SH-SY5Y (cell line): ENCODE measurements at regions not wholly inside any gene's neighbourhood (a gene's known extent, or its start where the extent isn't known, plus 50 kb on each side); places are given as distances from the start of the nearest gene placed in this dataset.

Source experiments
- GATA2 ChIP-seq: IDR thresholded peaks from 2 replicates; pipeline ENCODE4 v1.6.1; 2011; ENCODE audit warnings: mild to moderate bottlenecking, low read depth, low read length
- GATA3 ChIP-seq: IDR thresholded peaks from 2 replicates; pipeline ENCODE4 v1.6.1; 2011; ENCODE audit warnings: low read depth, mild to moderate bottlenecking, low read length, moderate library complexity

DNA sequence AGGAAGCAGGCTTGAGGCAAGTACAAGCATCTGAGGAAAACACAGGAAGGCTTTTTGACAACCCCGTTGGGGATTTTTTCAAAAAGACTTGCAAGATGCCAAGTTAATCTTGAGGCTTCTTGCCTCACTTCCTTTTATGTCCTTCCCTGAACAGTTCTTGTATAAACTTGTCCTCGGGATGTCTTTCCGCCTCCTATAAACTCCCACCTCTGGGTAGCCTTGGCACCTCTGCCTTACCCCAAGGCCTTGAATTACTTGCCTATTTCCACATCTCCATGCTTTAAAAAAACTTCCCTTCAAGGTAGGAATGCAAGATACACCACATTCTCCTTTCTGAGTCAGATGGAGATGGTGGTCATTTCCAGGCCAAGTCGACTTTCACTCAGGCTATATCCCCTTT, 106.4 kb upstream of the RBBP8 start:
- TF ChIP-seq GATA3 (no peak), GATA2 (no peak)
